ENCODE measurements at regions not wholly inside any gene's neighbourhood (a gene's known extent, or its start where the extent isn't known, plus 50 kb on each side); places are given as distances from the start of the nearest gene placed in this dataset.

- no peak overlapping the region for H3K4me3 ChIP-seq (ENCODE audit: control insufficient read depth in 1 of 2, extremely low read depth in 1 of 2, low read length in 1 of 2)
- DNase-seq, result no peak
- peaks cover 0 to 14% of the 10 kb centered on the region in 2 experiments for H3K4me1 ChIP-seq (ENCODE audit: control insufficient read depth in 1 of 2, extremely low read depth in 1 of 2, insufficient read depth in 2 of 2, low read length in 2 of 2)
- no CpG with 5 or more reads among the region's 6 CpGs for WGBS (ENCODE audit: insufficient coverage)
- ChIA-PET POLR2A (no interaction called here), CTCF (no interaction called here)
- no peak for ATAC-seq (replicated peaks in 1 of 4)
- H3K27ac ChIP-seq (ENCODE audit: low read length), result no peak overlapping the region
- no peaks in the 10 kb centered on the region for H3K36me3 ChIP-seq (ENCODE audit: control insufficient read depth in 2 of 2, extremely low read depth in 1 of 2, insufficient read depth in 1 of 2, low read length in 1 of 2)
- Mint-ChIP-seq H3K9me3 (peaks cover 0 to 3% (median 0%) of the 10 kb centered on the region in 3 donors), H3K4me1 (peaks cover 2 to 13% (median 5%) of the 10 kb centered on the region in 3 donors), H3K27me3 (peaks cover 0 to 7% of the 10 kb centered on the region in 2 donors), H3K36me3 (no peaks in the 10 kb centered on the region), H3K27ac (no peak overlapping the region), H3K4me3 (no peak overlapping the region)
- peaks cover 0 to 4% of the 10 kb centered on the region in 2 experiments for H3K27me3 ChIP-seq (replicated peaks in 1 of 2; ENCODE audit: control insufficient read depth in 2 of 2, extremely low read depth in 1 of 2, insufficient read depth in 2 of 2, low read length in 1 of 2)
- no peaks in the 10 kb centered on the region for H3K9me3 ChIP-seq
Observed at GRCh38 chr6:21845439-21846140, 252.0 kb downstream of the SOX4 start.

- 15% methylated on average over 8 of the region's 12 CpGs for WGBS (ENCODE audit: insufficient coverage)
Observed at GRCh38 chr6:21846541-21847451, 253.2 kb downstream of the SOX4 start.

GRCh38 chr6:21847711-21848480, 254.3 kb downstream of the SOX4 start:
- ChIA-PET POLR2A (no interaction called here), CTCF (interaction anchor here in 1 of 2 donors (0.6 to 0.7 kb wide), 2 partner anchors 15 to 159 kb away, joined by 3 to 4 read pairs; no protein-coding TSS in a partner anchor)
- H3K27ac Mint-ChIP-seq, result no peak overlapping the region
- Histone ChIP-seq H3K36me3 (ENCODE audit: control insufficient read depth in 2 of 2, extremely low read depth in 1 of 2, insufficient read depth in 1 of 2, low read length in 1 of 2) (no peaks in the 10 kb centered on the region), H3K4me3 (ENCODE audit: control insufficient read depth in 1 of 2, extremely low read depth in 1 of 2, low read length in 1 of 2) (no peak overlapping the region), H3K4me1 (ENCODE audit: control insufficient read depth in 1 of 2, extremely low read depth in 1 of 2, insufficient read depth in 2 of 2, low read length in 2 of 2) (peaks cover 0 to 14% of the 10 kb centered on the region in 2 experiments), H3K27ac (ENCODE audit: low read length) (no peak overlapping the region), H3K27me3 (replicated peaks in 1 of 2; ENCODE audit: control insufficient read depth in 2 of 2, extremely low read depth in 1 of 2, insufficient read depth in 2 of 2, low read length in 1 of 2) (peaks cover 0 to 4% of the 10 kb centered on the region in 2 experiments), H3K9me3 (no peaks in the 10 kb centered on the region)
- H3K36me3 Mint-ChIP-seq, result no peaks in the 10 kb centered on the region
- peak overlapping the region in 1 of 3 donors; percentile 43 for H3K4me3 Mint-ChIP-seq
- WGBS (ENCODE audit: insufficient coverage), result 72% methylated on average over 2 of the region's 5 CpGs
- DNase-seq (no peak), ATAC-seq (replicated peaks in 1 of 4) (no peak)
- H3K4me1 Mint-ChIP-seq, result peaks cover 2 to 13% (median 5%) of the 10 kb centered on the region in 3 donors
- H3K27me3 Mint-ChIP-seq, result peaks cover 0 to 7% of the 10 kb centered on the region in 2 donors
- H3K9me3 Mint-ChIP-seq, result peaks cover 0 to 3% (median 0%) of the 10 kb centered on the region in 3 donors

More at GRCh38 chr6:21846541-21847451, 253.2 kb downstream of the SOX4 start:
- H3K9me3 ChIP-seq, result no peaks in the 10 kb centered on the region
- peak overlapping the region in 1 of 2 donors; percentile 49 for H3K4me3 ChIP-seq (ENCODE audit: control insufficient read depth in 1 of 2, extremely low read depth in 1 of 2, low read length in 1 of 2)
- Mint-ChIP-seq H3K27me3 (peaks cover 0 to 7% of the 10 kb centered on the region in 2 donors), H3K36me3 (no peaks in the 10 kb centered on the region), H3K4me1 (peaks cover 2 to 13% (median 5%) of the 10 kb centered on the region in 3 donors), H3K4me3 (peak overlapping the region in 1 of 3 donors; percentile 43), H3K27ac (no peak overlapping the region), H3K9me3 (peaks cover 0 to 3% (median 0%) of the 10 kb centered on the region in 3 donors)
- peaks cover 0 to 14% of the 10 kb centered on the region in 2 experiments for H3K4me1 ChIP-seq (ENCODE audit: control insufficient read depth in 1 of 2, extremely low read depth in 1 of 2, insufficient read depth in 2 of 2, low read length in 2 of 2)
- ChIA-PET POLR2A (no interaction called here), CTCF (no interaction called here)
- peaks cover 0 to 4% of the 10 kb centered on the region in 2 experiments for H3K27me3 ChIP-seq (replicated peaks in 1 of 2; ENCODE audit: control insufficient read depth in 2 of 2, extremely low read depth in 1 of 2, insufficient read depth in 2 of 2, low read length in 1 of 2)
- ATAC-seq (replicated peaks in 1 of 4), result peak in 1 of 4 experiments; percentile 61
- DNase-seq, result peak in 1 of 35 experiments; percentile 11
- H3K36me3 ChIP-seq (ENCODE audit: control insufficient read depth in 2 of 2, extremely low read depth in 1 of 2, insufficient read depth in 1 of 2, low read length in 1 of 2), result no peaks in the 10 kb centered on the region
- H3K27ac ChIP-seq (ENCODE audit: low read length), result no peak overlapping the region

DNA sequence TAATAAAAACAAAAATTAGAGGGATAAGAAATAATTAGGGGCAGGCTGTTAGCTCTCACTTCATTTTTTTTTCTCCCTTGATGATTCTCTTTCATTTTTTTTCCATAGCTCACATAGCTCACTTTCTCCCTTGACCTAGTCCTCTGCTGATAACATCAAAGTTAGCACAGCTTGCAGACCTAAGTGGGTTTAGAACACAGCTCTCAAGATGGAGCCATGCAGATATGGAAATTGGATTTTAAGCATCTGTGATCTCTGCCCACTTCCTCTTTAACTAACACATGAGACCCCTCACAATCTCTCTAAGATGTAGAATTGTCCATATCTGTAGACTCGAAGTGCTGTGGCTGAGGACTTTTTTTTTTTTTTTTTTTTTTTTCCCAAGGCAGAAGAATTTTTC, 257.1 kb downstream of the SOX4 start:
- Histone ChIP-seq H3K4me3 (ENCODE audit: control insufficient read depth in 1 of 2, extremely low read depth in 1 of 2, low read length in 1 of 2) (no peak overlapping the region), H3K4me1 (ENCODE audit: control insufficient read depth in 1 of 2, extremely low read depth in 1 of 2, insufficient read depth in 2 of 2, low read length in 2 of 2) (peaks cover 0 to 14% of the 10 kb centered on the region in 2 experiments), H3K27me3 (replicated peaks in 1 of 2; ENCODE audit: control insufficient read depth in 2 of 2, extremely low read depth in 1 of 2, insufficient read depth in 2 of 2, low read length in 1 of 2) (peaks cover 0 to 4% of the 10 kb centered on the region in 2 experiments), H3K36me3 (ENCODE audit: control insufficient read depth in 2 of 2, extremely low read depth in 1 of 2, insufficient read depth in 1 of 2, low read length in 1 of 2) (no peaks in the 10 kb centered on the region), H3K9me3 (no peaks in the 10 kb centered on the region), H3K27ac (ENCODE audit: low read length) (no peak overlapping the region)
- H3K27me3 Mint-ChIP-seq, result peaks cover 0 to 5% of the 10 kb centered on the region in 2 donors
- no CpG with 5 or more reads among the region's 1 CpG for WGBS (ENCODE audit: insufficient coverage)
- no peak overlapping the region for H3K4me3 Mint-ChIP-seq
- peaks cover 2 to 13% (median 5%) of the 10 kb centered on the region in 3 donors for H3K4me1 Mint-ChIP-seq
- ChIA-PET CTCF (interaction anchor here in 1 of 2 donors (0.6 kb wide), 1 partner anchor 13 kb away, joined by 4 read pairs; no protein-coding TSS in a partner anchor), POLR2A (no interaction called here)
- ATAC-seq (replicated peaks in 1 of 4) (no peak), DNase-seq (no peak)
- H3K9me3 Mint-ChIP-seq, result peaks cover 0 to 3% (median 0%) of the 10 kb centered on the region in 3 donors
- no peaks in the 10 kb centered on the region for H3K36me3 Mint-ChIP-seq
- no peak overlapping the region for H3K27ac Mint-ChIP-seq

GRCh38 chr6:21855811-21856455, 262.4 kb downstream of the SOX4 start:
- H3K4me1 ChIP-seq (ENCODE audit: control insufficient read depth in 1 of 2, extremely low read depth in 1 of 2, insufficient read depth in 2 of 2, low read length in 2 of 2), result no peaks in the 10 kb centered on the region
- POLR2A ChIA-PET, result no interaction called here
- ATAC-seq (replicated peaks in 1 of 4) (peak in 1 of 4 experiments; percentile 47), DNase-seq (peak in 1 of 35 experiments; percentile 16)
- H3K4me3 ChIP-seq (ENCODE audit: control insufficient read depth in 1 of 2, extremely low read depth in 1 of 2, low read length in 1 of 2), result no peak overlapping the region
- no peak overlapping the region for H3K27ac ChIP-seq (ENCODE audit: low read length)
- no peaks in the 10 kb centered on the region for H3K27me3 ChIP-seq (replicated peaks in 1 of 2; ENCODE audit: control insufficient read depth in 2 of 2, extremely low read depth in 1 of 2, insufficient read depth in 2 of 2, low read length in 1 of 2)
- no peaks in the 10 kb centered on the region for H3K9me3 ChIP-seq
- Mint-ChIP-seq H3K9me3 (peaks cover 0 to 3% (median 0%) of the 10 kb centered on the region in 3 donors), H3K4me1 (peaks cover 0 to 6% (median 0%) of the 10 kb centered on the region in 3 donors), H3K27me3 (peaks cover 0 to 4% of the 10 kb centered on the region in 2 donors), H3K27ac (no peak overlapping the region), H3K4me3 (no peak overlapping the region), H3K36me3 (no peaks in the 10 kb centered on the region)
- no peaks in the 10 kb centered on the region for H3K36me3 ChIP-seq (ENCODE audit: control insufficient read depth in 2 of 2, extremely low read depth in 1 of 2, insufficient read depth in 1 of 2, low read length in 1 of 2)
- 100% methylated on average over 1 of the region's 6 CpGs for WGBS (ENCODE audit: insufficient coverage)
- CTCF ChIA-PET, result no interaction called here

All from T-cell (primary cell).